ENCODE measurements at regions not wholly inside any gene's neighbourhood (a gene's known extent, or its start where the extent isn't known, plus 50 kb on each side); places are given as distances from the start of the nearest gene placed in this dataset.
"Not testable (repeated sequence)": the region's sequence is repeated elsewhere in the genome, so short reads cannot be mapped to it uniquely, and the experiment has no call there.

DNA sequence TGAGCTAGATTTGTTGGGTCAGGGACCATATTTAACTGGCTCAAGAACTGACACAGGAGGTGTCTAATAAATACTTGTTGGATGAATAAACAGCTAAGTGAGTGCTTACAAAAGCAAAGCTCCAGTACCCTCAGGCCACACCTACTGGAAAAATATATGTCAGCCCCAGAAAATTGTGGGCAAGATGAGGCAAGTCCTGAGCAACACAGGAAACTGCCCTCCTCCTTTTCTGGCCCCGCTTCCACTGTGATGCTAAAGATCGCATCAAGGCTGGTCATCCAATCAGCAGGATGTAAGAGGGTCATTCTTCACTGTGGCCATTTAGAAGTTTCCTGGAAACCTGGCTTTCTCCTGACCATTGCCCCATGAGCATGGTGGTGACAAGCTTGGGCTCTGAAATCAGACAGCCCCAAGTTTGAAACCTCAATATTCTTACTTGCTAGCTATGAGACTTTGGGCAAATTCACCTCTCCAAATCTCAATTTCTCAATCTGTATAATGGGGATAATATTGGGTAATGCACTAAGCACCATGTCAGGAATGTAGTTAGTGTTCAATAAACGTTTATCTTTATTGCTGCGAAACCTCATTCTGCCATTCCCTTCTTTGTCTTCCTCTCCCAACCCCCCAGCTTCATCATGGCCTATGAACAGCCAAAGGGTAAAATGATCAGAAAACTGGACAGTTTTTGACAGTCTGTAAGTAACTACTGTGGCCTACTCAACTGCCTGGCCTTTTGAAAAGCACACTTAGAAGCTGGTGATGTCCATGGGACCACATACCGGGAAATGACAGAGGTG is 139.3 kb upstream of the PZP start:
- 98% methylated on average over 5 of the region's 5 CpGs for WGBS
- DNase-seq = no peak
- Histone ChIP-seq H3K9me3 (ENCODE audit: control insufficient read depth, low read length) (no peaks in the 10 kb centered on the region), H3K27me3 (ENCODE audit: control insufficient read depth, insufficient read depth) (no peaks in the 10 kb centered on the region), H3K27ac (ENCODE audit: low read length) (no peak overlapping the region), H3K4me3 (ENCODE audit: low read length) (no peak overlapping the region), H3K4me1 (ENCODE audit: control insufficient read depth, insufficient read depth, low read length) (peaks cover 3% of the 10 kb centered on the region)
- intact Hi-C loops (cut with DNase I) = no loop called here
- peak in 1 of 2 donors; percentile 25 for ATAC-seq

DNA sequence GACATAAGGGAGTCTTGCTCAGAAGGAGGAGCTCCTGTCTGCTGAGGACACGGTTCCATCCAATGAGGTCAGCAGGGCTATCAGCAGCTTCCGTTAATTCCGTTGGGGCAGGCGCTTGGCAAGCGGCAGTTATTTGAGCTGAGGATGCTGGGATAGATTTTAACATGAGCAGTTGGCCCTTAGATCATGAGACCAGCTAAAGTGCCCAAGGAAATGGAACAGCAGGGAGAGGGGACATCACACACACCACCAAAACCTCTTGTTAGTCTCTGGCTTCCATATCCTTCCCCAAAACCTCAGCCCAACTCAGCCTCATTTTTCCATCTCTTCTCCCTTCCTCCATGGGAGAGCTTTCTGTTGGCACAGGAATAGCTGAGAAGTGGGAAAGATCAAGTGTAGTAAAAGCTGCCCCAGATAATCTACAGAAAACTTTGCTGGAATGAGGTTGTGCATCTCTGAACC is 138.7 kb upstream of the PZP start:
- intact Hi-C loops (cut with DNase I) = no loop called here
- Histone ChIP-seq H3K27me3 (ENCODE audit: control insufficient read depth, insufficient read depth) (no peaks in the 10 kb centered on the region), H3K9me3 (ENCODE audit: control insufficient read depth, low read length) (no peaks in the 10 kb centered on the region), H3K4me1 (ENCODE audit: control insufficient read depth, insufficient read depth, low read length) (peaks cover 3% of the 10 kb centered on the region), H3K27ac (ENCODE audit: low read length) (no peak overlapping the region), H3K4me3 (ENCODE audit: low read length) (no peak overlapping the region)
- DNase-seq = peak; percentile 53 to 83 (median 79)
- peak; percentile 75 to 85 for ATAC-seq
- 16% methylated on average over 5 of the region's 5 CpGs for WGBS

DNA sequence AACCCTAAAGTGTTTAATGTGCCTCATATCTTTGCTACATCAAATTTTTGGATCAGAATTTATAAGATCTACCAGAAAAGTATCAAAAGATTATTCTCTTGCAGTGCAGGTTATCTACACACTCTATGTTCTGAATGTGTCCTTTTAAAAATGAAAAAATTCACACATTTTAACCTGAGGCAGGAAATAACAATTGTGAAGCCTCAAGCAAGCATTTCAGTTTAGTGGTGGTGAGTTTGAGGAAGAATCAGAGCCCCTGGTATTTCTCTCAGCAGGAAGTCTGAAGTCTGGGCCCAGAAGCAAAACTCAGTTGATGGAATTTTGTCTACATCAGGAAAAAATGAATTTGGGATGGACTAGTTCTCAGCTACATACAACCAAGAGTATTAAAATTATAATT is 137.0 kb upstream of the PZP start:
- no peaks in the 10 kb centered on the region for H3K27me3 ChIP-seq (ENCODE audit: control insufficient read depth, insufficient read depth)
- H3K27ac ChIP-seq (ENCODE audit: low read length) = no peak overlapping the region
- H3K4me1 ChIP-seq (ENCODE audit: control insufficient read depth, insufficient read depth, low read length) = peaks cover 3% of the 10 kb centered on the region
- H3K4me3 ChIP-seq (ENCODE audit: low read length) = no peak overlapping the region
- intact Hi-C loops (cut with DNase I) = no loop called here
- DNase-seq (no peak), ATAC-seq (no peak)
- H3K9me3 ChIP-seq (ENCODE audit: control insufficient read depth, low read length) = no peaks in the 10 kb centered on the region

DNA sequence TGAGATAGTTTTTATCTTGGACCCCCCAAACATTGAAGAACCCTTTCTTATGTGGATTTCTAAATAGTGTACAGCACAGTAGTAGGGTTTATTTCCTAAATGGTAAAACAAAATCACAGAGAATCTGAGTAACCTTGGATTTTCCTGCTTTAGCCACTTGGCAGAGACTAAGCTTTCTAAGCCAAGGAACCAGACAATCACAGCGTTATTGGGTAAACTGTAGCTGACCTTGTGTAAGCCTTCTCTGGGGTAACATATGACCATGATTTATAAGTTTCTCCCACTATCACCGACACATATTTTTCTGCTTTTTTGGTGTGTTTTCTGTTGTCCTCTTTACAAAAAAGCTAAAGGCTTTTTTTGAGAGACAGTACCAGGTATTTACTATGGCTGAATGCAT is 136.3 kb upstream of the PZP start:
- Histone ChIP-seq H3K27me3 (ENCODE audit: control insufficient read depth, insufficient read depth) (no peaks in the 10 kb centered on the region), H3K27ac (ENCODE audit: low read length) (no peak overlapping the region), H3K4me1 (ENCODE audit: control insufficient read depth, insufficient read depth, low read length) (peaks cover 3% of the 10 kb centered on the region), H3K4me3 (ENCODE audit: low read length) (no peak overlapping the region), H3K9me3 (ENCODE audit: control insufficient read depth, low read length) (no peaks in the 10 kb centered on the region)
- DNase-seq (no peak), ATAC-seq (peak in 1 of 2 donors; percentile 66)
- WGBS = 44% methylated on average over 2 of the region's 2 CpGs
- intact Hi-C loops (cut with DNase I) = no loop called here

DNA sequence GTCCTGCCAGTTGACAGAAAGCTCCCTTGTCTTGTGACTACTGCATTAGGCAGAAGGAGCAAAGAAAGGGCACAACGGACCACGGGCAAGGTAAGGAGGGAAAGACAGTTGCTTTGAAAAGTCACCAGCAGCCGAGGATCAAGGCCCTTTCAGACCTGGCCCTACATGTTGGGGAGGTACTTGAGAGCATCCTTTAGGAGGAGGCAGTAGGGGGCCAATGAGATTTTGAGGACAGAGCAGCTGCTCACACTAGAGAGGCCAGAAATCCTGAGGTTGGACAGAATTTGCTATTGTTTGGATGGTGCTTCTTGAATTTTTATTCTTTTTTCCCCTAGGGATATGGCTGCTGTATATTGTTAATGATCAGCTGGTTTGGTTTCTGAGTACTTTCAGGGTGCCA is 135.5 kb upstream of the PZP start:
- 66% methylated on average over 3 of the region's 3 CpGs for WGBS
- no peak overlapping the region for H3K4me3 ChIP-seq (ENCODE audit: low read length)

DNA sequence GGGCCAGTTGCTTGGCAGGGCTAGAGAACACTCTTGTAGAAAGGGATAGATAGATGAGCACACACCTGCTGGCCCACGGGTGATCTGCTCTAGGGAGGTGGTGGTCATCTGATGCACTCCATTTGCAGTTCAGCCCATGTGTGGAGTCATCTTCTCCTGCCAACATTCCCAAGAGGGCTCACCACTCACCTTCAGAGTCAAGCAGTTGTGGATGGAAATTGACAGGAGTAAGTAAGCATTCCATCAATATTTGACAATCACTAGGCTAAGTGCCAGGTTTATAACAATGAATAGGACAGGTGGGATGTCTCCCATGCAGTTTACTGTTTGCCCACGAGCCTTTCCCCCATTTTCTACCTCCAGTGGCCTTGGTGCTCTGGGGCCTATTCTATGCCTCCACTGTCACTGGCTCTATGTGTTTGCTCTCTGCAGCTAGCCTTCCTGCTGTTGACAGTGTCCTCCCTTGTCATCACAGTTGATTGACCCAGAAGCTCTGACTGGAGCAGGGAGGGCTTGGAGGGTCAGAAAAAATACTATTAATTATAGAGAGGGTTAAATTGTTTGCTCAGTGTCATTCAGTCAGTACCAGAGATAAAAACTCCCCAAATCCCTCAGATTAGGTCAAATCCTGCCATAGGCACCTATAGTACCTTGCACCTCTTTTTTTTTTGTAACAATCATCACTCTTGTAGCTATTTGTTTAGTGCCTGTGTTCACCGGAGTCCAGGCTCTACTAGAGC is 134.6 kb upstream of the PZP start:
- Histone ChIP-seq H3K9me3 (ENCODE audit: control insufficient read depth, low read length) (no peaks in the 10 kb centered on the region), H3K4me1 (ENCODE audit: control insufficient read depth, insufficient read depth, low read length) (peaks cover 3% of the 10 kb centered on the region), H3K27me3 (ENCODE audit: control insufficient read depth, insufficient read depth) (no peaks in the 10 kb centered on the region), H3K27ac (ENCODE audit: low read length) (no peak overlapping the region), H3K4me3 (ENCODE audit: low read length) (no peak overlapping the region)
- 92% methylated on average over 3 of the region's 3 CpGs for WGBS
- ATAC-seq (no peak), DNase-seq (no peak)
- intact Hi-C loops (cut with DNase I) = no loop called here

More for the DNA sequence above, 135.5 kb upstream of the PZP start:
- H3K4me1 ChIP-seq (ENCODE audit: control insufficient read depth, insufficient read depth, low read length) = peaks cover 3% of the 10 kb centered on the region
- H3K27ac ChIP-seq (ENCODE audit: low read length) = no peak overlapping the region
- no peaks in the 10 kb centered on the region for H3K9me3 ChIP-seq (ENCODE audit: control insufficient read depth, low read length)
- no peaks in the 10 kb centered on the region for H3K27me3 ChIP-seq (ENCODE audit: control insufficient read depth, insufficient read depth)
- DNase-seq (no peak), ATAC-seq (no peak)
- intact Hi-C loops (cut with DNase I) = no loop called here

DNA sequence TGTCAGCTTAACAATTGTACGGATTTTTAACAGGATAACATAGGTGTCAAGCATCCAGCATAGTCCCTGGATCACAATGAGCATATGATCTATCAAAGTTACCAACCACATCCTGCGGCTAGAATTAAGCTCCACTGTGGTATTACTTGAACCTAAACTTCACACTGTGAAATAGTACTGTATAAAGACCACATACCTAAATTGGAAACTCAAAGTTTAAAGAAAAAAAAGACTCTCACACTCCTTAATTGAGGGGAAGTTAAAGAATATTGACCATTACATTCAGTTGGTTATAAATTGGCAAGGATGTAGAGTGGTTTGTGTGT is 133.0 kb upstream of the PZP start:
- no peaks in the 10 kb centered on the region for H3K9me3 ChIP-seq (ENCODE audit: control insufficient read depth, low read length)
- H3K27me3 ChIP-seq (ENCODE audit: control insufficient read depth, insufficient read depth) = no peaks in the 10 kb centered on the region
- 92% methylated on average over 2 of the region's 2 CpGs for WGBS
- intact Hi-C loops (cut with DNase I) = no loop called here
- ATAC-seq (no peak), DNase-seq (no peak)
- H3K4me1 ChIP-seq (ENCODE audit: control insufficient read depth, insufficient read depth, low read length) = no peaks in the 10 kb centered on the region
- H3K4me3 ChIP-seq (ENCODE audit: low read length) = no peak overlapping the region
- no peak overlapping the region for H3K27ac ChIP-seq (ENCODE audit: low read length)

DNA sequence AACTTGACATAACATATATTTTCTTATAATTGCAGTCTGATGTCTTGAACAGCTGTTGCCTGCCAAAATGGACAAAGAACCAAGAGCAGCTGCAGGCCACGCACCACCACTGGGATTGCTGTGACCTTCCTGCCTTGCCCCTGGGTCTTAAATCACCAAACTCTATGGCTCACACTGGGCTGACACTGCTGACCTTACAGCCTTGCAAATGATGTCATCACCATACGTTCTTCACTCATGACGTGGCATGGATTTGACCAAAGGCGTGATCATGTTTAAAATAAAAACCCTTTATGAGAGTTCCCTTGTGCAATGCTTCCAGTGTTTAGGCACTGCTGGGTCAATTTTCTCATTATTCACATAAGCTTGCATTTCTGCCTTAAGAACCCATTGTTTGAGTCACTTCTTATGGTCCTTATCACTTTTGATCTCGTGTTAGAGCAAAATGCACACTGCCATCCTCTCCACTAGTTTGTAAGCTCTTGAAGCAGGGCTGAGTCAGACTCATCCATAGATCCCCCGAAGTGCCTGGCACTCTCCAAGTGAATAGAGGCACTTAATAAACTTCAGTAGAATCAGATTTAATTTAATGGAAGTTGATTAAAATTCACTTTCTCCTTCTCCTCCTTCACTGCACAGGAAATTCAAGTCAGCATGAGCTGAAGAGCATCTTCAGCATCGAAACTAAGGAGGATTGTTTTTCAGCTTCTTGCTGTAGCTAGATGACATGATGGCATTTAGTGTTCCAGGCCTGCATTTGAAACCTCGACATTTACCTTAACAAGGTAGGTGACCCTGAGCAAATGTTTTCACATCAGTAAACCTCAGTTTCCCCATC is 132.4 kb upstream of the PZP start:
- no peaks in the 10 kb centered on the region for H3K4me1 ChIP-seq (ENCODE audit: control insufficient read depth, insufficient read depth, low read length)
- DNase-seq (no peak), ATAC-seq (no peak)
- no peak overlapping the region for H3K27ac ChIP-seq (ENCODE audit: low read length)
- H3K9me3 ChIP-seq (ENCODE audit: control insufficient read depth, low read length) = no peaks in the 10 kb centered on the region
- intact Hi-C loops (cut with DNase I) = no loop called here
- no peaks in the 10 kb centered on the region for H3K27me3 ChIP-seq (ENCODE audit: control insufficient read depth, insufficient read depth)
- 66% methylated on average over 8 of the region's 8 CpGs for WGBS
- H3K4me3 ChIP-seq (ENCODE audit: low read length) = no peak overlapping the region

DNA sequence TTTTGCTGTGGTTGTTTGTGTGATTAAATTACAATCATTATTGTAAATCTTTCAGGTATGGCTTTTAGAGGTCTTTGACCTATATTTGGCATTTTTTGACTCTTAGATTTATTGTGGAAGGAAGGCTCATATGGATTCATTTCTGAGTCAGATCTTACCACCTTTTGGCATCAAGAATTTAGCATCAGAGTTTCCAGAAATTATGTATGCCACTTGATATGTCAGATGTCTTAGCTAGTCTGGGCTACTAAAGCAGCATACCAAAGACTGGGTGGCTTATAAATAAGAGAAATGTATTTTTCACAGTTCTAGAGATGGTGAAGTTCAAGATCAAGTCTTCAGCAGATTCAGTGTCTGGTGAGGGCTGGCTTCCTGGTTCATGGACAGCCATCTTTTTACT is 129.5 kb upstream of the PZP start:
- ATAC-seq = no peak
- intact Hi-C loops (cut with DNase I) = loop anchor here in 2 of 4 donors (10.0 kb wide), 2 partner anchors 127 to 367 kb away; no protein-coding TSS in a partner anchor
- H3K4me3 ChIP-seq (ENCODE audit: low read length) = no peak overlapping the region
- DNase-seq = no peak
- no peak overlapping the region for H3K27ac ChIP-seq (ENCODE audit: low read length)
- H3K4me1 ChIP-seq (ENCODE audit: control insufficient read depth, insufficient read depth, low read length) = no peaks in the 10 kb centered on the region
- no peaks in the 10 kb centered on the region for H3K9me3 ChIP-seq (ENCODE audit: control insufficient read depth, low read length)
- H3K27me3 ChIP-seq (ENCODE audit: control insufficient read depth, insufficient read depth) = no peaks in the 10 kb centered on the region

DNA sequence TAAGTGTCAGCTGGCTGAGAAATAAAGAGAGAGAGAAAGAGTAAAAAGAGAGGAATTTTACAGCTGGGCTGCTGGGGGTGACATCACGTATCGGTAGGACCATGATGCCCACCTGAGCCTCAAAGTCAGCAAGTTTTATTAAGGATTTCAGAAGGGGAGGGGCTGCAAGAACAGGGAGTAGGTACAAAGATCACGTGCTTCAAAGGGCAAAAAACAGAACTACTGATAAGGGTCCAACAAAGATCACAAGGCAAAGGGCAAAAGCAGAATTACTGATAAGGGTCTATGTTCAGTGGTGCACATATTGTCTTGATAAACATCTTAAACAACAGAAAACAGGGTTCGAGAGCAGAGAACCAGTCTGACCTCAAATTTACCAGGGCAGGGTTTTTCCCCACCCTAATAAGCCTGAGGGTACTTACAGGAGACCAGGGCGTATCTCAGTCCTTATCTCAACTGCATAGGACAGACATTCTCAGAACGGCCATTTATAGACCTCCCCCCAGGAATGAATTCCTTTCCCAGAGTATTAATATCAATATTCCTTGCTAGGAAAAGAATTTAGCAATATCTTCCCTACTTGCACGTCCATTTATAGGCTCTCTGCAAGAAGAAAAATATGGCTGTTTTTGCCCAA is 128.3 kb upstream of the PZP start:
- not testable (repeated sequence) for DNase-seq; H3K27me3 ChIP-seq (ENCODE audit: control insufficient read depth, insufficient read depth); ATAC-seq; H3K4me1 ChIP-seq (ENCODE audit: control insufficient read depth, insufficient read depth, low read length); H3K9me3 ChIP-seq (ENCODE audit: control insufficient read depth, low read length); H3K4me3 ChIP-seq (ENCODE audit: low read length); H3K27ac ChIP-seq (ENCODE audit: low read length)
- intact Hi-C loops (cut with DNase I) = loop anchor here in 2 of 4 donors (10.0 kb wide), 2 partner anchors 128 to 368 kb away; no protein-coding TSS in a partner anchor
- 88% methylated on average over 7 of the region's 7 CpGs for WGBS
